ENCODE measurements at regions not wholly inside any gene's neighbourhood (a gene's known extent, or its start where the extent isn't known, plus 50 kb on each side); places are given as distances from the start of the nearest gene placed in this dataset.
A peak's percentile ranks its signal among the peaks of the same experiment; 100 is the strongest.
"Not testable (repeated sequence)": the region's sequence is repeated elsewhere in the genome, so short reads cannot be mapped to it uniquely, and the experiment has no call there.

DNA sequence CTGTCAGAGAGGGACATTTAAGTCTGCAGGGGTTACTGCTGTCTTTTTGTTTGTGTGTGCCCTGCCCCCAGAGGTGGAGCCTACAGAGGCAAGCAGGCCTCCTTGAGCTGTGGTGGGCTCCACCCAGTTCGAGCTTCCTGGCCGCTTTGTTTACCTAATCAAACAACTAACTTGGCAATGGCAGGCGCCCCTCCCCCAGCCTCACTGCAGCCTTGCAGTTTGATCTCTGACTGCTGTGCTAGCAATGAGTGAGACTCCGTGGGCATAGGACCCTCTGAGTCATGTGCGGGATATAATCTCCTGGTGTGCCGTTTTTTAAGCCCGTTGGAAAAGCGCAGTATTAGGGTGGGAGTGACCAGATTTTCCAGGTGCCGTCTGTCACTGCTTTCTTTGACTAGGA is 216.8 kb upstream of the CDKN2B start:
- not testable (repeated sequence) for DNase-seq

DNA sequence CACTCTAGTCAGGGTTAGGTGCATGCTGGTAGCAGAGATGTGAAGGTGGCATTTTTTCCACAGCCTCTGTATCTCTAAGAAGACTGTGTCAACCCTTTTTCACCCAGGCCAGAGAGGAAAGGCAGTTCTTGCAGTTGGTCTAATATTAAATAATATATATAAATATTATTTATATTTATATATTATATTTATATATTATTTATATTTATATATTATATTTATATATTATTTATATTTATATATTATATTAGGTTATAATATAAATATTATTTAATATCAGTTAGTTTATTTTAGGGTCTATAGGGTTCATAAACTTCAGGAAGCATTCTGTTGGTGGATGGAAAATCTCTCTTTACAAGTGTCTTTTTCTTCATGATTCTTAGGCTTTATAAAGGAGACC is 218.6 kb upstream of the DMRTA1 start:
- no peak for DNase-seq

DNA sequence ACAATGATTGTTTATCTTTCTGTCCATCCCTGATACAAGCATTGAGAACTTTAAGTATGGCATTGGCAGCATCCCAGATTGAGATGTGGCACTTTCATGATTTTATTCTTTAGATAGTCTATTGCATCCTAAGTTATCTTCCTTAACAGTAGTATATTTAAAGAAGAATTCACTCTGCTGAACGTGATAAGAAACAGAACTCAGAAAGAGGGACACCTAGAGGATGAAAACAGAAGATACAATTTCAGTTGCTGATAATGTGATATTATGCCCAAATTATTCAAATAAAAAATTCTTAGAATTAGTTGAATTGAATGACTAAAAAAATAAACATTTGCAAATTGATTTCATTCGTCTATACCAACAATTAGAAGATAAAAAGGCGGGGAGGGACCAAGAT is 218.1 kb upstream of the DMRTA1 start:
- no peak for DNase-seq

DNA sequence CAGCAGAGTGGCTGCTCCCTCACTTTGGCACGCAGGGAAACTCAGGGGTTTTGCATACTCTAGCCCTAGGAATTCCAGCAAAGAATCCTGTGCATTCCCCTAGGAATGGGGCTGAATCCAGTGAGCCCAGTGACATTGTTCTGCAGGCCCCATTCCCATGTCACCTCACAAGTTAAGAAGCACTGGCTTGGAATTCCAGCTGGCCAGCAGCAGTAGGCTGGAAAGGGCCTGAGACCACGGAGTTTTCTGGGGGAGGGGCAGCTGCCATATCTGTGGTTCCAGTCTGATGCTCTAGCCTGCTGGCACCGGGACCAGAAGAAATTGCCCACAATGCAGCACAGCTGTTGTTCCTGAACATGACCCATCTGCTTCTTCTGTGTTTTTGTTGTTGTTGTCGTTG is 217.6 kb upstream of the DMRTA1 start:
- DNase-seq = no peak

DNA sequence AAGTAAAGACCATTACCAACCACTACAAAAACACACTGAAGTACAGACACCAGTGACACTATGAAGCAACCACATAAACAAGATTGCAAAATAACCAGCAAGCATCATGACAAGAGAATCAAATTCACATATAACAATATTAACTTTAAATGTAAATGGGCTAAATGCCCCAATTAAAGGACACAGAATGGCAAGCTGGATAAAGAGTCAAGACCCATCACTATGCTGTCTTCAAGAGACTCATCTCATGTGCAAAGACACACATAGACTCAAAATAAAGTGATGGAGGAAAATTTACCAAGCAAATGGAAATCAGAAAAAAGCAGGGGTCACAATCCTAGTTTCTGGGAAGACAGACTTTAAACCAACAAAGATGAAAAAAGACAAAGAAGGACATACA is 215.3 kb upstream of the DMRTA1 start:
- not testable (repeated sequence) for DNase-seq

DNA sequence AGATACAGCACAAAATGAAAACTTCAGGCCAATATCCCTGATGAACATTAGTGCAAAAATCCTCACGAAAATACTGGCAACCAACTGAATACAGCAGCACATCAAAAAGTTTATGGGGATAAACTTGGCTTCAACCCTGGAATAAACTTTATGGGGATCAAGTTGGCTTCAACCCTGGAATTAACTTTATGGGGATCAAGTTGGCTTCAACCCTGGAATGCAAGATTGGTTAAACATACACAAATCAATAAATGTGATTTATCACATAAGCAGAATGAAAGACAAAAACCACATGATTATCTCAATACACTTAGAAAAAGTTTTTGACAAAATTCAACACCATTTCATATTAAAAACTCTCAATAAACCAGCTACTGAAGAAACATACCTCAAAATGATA is 213.7 kb upstream of the DMRTA1 start:
- DNase-seq = no peak

DNA sequence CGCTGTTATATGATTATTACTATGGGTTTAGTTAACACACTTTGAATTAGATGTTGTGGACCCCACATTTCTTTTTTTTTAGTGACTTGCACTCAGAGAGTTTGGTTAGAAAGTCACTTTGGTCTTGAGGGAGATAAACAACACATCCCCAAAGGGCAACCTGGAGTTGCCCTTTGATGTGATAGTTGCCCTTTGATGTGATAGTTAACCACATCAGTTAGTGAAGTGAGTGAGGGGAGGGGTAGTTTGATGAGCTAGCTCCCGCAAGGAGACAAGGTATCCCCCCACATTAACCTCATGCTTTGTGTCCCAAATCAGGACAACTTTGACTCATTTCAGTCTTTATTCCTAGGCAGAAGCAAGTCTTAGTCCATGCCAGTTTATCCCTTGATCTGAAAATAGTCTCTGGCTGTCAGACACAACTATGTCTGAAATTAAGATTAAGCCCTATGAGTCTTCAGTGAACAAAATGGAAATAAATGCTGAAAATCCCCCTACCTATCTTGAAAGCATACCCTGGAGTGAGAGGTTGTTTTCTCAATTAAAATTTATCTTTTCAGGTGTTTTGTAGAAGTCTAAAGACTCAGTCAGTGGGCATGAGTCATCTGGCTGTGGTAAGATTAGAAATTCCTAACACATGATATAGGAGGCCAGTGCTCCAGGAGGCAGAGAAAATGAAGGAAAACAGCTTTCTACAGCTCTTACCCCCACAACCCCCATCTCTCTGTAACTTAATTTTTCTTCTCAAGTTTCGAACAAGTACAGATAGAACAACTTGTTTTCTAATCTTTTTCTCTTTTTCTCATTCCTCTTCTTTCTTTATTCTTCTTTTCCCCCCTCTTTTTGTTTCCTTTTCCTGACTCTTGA is 208.9 kb upstream of the DMRTA1 start:
- no peak for DNase-seq

DNA sequence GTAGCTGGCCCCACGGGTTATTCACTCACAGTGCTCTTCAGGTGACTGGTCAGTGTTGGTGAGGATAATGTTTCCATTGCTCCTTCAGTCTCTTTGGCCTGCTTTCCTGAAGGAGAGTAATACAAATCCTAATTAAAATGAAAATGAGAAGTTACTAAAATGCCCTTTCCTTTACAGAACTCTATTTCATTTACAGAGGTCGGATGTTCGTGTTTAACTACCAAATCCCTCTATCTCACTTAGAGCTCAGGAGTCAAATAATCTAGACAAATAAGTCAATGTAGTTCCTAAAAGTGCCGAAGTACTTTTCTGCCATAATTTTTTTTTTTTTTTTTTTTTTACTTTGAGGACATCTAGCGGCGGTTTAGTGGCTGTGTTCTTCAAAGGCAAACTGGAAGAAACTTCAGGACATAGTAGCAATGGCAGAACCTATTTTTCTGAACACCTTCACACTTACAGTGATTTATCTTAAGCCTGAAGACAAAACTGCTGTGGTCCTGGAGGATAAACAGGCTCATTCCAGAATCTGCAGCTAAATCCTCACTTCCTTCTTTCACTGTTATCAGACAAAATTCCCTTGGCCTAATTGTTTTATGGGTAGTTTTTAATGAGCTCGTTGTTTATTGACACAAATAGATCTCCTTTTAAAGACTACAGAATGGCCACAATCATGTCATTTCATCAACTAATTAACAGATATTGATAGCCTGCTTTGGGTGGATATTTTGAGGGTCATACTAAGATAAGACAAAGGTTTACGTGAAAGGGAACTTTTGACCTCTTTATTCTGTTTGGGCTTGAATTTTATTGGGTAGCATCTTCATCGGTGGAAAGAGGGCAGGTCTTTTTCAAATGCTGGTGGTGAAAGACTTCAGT is 207.6 kb upstream of the DMRTA1 start:
- no peak for DNase-seq

DNA sequence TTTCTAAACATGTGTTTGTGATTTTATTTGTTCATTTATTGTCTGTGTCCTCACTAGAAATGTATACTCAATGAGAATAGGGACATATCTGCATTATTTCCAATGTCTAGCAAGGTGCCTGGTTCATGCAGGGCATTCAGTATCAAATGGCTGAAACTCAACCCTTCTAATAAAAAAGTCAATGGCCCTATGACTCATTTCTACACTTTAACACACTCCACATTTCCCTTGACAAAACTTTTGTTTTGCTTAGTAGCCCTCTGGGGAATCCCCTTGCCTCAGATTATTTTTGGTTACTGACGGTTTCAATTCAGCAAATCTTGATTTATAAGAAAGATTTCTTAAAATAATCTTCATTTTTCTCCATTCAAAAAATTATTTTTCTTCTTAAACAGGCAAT is 206.0 kb upstream of the DMRTA1 start:
- DNase-seq = peak; percentile 21

DNA sequence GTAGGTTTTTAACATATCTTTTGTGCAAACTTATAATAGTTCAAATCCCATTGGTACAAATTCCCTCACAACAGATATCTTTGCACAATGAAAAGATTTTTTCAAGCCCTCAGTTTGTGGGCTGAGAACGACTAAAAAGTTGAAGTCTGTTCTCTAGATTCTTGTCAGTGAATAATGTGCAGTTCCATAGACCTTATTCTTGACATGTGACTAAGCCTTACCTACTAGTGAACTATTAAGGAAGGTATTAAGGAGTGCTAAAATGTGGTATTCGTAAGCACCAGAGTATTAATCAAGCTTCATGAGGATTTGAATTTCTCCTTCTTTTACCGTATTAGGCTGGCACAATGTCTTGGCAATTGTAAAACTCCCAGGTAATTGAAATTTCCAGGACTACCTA is 205.6 kb upstream of the DMRTA1 start:
- no peak for DNase-seq

DNA sequence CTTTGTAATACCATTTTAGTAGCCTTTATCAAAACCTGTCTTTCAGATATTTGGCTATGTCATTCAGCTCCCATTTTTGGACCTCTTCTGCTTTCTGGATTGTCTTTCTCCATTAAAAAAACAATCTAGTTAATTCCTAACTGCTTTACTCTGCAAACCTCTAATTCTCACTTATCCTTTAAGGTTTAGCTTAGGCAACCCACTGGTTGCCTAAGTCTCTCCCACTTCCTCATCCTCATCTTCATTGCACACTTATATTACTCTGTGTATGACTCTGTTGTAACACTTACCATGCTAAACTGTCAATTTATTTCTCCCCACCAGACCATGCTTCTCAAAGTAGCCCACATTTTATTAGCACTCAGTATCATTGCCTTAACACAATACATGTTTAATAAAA is 205.0 kb upstream of the DMRTA1 start:
- DNase-seq = no peak

DNA sequence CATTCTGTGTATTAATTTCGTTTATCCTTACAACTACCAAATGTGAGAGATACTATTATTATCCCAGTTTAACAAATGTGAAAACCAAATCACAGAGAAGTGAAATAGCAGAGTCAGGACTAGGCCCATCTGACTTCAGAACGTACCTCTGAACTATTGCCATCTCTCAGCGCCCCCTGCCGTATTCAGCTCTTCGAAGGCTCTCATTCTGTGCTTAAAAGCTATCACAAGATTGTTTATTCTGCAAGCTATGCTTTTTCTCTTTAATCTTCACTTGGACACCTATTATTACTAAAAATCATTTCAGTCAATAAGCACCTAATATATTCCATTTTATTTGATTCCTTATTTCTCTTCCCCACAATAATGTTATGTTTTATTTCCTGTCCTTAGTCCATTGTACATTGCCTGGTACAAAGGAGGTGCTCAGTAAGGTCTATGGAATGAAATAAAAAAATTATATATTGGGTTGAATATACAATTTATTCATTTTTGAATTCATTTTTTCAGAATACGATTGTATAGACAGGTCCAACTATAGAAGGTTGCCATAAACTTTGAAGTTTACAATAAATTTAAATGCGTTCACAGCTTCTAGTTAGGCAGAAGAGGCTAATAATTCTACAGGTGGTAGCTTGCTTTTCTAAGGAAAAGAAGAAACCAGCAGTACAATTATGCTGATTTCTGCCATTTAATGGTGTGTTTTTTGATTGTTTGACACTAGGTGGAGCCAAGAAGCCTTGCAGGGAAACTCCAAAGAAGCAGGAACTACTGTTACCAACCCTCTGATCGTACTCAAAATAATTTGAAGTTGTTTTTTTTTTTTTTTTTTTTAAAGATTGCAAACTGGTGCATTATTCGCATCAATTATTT is 202.2 kb upstream of the DMRTA1 start:
- DNase-seq = peak; percentile 28

DNA sequence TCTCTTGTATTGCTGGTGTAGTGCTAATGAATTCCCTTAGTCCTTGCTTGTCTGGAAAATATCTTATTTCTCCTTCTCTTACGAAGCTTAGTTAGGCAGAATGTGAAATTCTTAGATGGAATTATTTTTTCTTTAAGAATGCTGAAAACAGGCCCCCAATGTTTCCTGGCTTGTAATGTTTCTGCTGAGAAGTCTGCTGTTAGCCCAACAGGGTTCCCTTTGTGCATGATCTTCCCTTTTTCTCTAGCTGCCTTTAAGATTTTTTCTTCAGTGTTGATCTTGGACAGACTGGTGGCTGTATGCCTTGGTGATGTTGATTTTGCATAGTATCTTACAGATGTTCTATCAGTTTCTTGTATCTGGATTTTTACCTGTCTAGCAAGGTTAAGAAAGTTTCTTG is 191.3 kb upstream of the DMRTA1 start:
- DNase-seq = no peak

DNA sequence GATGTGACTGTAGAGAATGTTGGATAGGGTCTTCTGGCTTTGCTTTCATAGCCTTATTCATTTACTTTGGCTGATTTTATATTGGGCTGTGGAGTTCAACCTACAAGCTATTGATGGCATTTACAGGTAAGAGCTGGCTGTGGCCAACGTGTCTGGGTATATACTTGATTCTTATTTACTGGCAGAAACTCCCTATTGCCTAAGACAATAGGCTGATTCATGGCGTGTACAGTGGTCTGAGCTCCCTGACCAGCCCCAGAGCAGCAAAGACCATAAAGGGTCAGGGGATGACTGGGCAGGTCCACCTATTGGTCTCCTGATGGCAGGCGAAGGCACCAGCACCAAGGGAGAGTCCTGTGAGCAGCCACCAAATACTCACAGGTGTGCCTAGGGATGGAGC is 190.2 kb upstream of the DMRTA1 start:
- DNase-seq = no peak

DNA sequence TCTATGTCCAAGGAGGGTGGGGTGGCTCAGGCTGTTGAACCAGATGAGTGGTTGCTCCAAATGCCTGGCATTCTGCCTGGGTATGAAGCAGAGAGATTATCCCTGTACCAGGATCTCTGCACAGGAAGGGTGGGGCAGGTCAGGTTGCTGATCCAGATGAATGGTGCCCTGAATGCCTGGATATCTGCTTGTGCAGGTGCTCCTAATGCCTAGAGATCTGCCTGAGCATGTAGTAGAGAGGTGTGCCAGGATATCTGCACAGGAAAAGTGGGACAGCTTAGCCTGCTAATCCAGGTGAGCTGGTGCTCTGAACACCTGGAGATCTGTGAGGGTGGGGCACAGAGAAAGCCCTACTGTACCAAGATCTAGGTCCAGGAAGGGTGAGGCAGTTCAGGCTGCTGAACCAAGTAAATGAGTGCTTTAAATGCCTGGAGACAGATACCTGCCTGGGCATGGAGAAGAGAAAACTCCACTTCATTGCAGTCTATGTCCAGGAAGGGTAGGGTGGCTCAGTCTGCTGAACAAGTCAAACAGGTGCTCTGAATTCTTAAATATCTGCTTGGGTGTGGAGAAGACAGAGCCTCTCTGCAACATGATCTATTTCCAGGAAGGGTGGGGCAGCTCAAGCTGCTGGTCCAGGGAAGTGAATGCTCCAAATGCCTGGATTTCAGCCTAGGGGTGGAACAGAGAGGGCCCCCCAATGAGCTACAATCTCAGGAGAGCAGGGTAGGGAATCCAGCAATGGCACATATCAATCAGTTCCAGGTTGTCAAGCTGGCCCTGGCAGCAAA is 189.4 kb upstream of the DMRTA1 start:
- DNase-seq = no peak

DNA sequence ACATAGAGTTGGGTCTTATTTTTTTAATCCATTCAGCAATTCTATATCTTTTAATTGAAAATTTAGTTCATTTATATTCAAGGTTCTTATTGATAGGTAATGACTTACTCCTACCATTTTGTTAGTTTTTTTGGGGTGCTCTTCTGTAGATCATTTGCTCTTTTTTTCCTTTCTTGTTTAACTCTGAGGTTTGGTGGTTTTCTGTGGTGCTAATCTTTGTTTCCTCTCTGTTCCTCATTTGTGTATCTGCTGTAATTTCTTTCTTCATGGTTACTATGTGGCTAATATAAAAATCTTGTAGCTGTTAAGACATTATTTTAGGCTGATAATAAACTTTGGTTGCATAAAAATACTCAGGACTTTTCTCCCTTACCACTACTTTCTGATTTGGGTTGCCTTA is 181.6 kb upstream of the DMRTA1 start:
- DNase-seq = no peak

DNA sequence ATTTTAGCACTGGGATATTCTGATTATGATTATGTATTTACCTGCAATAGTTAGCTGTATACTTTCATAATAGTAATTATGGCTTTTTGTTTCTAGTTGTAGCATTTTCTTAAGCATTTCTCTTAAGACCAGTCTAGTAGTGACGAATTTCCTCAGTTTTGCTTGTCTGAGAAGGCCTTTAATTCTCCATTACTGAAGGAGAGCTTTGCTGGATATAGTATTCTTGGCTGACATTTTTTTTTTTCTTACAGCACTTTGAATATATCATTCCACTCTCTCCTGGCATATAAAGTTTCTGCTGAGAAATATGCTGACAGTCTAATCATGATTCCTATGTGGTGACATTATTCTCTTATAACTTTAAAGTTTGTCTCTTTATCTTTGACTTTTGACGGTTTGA is 181.1 kb upstream of the DMRTA1 start:
- DNase-seq = no peak

DNA sequence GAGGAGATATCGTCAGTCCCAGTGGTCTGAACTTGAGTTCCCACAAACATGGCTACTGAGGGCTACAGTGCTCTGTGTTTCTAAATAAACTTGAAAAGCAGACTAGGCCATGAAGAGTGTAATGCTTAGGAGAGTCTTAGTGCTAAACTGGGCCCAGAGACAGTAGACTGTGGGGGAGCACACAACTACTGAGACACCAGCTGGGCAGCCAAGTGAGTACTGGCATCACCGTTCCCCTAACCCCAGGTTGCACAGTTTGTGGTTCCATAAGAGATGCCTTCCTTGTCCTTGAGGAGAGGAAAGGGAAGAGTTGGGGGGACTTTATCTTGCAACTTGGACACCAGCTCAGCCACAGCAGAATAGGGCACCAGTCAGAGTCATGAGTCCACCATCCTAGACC is 172.1 kb upstream of the DMRTA1 start:
- DNase-seq = no peak

DNA sequence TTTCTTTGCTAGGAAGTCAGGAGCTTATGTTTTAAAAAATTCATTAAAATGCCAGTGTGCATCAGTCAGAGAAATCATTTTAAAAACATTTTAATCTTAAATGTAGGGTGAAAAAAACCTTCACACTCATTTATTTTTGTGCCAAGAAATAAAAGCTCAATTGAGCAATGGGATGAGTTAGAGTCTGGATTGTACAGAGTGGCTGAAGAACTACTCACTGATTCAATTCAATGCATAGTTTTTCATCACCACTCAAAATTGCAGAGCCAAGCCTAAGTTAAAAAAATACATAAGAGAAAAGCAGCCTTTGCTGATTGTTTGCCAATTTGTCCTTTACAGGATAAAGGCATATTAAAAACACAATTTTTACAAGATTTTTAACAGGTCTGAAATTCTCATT is 168.2 kb upstream of the DMRTA1 start:
- no peak for DNase-seq

DNA sequence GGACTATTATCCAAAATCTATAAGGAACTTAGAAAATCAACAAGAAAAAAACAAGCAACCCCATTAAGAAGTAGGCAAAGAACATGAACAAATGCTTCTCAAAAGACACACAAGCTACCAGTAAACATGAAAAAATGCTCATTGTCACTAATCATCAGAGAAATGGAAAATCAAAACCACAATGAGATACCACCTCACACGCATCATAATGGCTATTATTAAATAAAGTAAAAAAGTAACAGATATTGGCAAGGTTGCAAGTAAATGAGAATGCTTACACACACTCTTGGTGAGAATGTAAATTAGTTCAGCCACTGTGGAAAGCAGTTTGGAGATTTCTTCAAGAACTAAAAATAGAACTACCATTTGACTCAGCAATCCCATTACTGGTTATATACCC is 167.0 kb upstream of the DMRTA1 start:
- DNase-seq = no peak

DNA sequence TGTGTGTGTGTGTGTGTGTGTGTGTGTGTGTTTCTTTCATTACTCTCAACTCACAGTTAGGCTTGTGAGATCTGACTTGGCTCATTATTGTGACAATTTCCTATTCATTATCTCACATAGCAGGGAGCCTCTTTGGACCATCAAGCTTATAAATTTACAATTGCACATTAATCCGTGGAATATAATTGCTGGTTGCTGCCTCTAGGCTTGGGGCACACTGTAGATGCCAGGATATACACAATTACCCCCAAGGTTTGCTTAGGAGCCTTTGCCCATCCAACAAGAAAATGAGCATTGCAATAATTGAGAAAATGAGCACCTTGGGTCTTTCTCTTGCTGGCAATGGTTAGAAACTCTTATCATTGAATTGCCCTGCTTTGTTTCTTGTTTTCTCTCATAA is 161.6 kb upstream of the DMRTA1 start:
- no peak for DNase-seq

DNA sequence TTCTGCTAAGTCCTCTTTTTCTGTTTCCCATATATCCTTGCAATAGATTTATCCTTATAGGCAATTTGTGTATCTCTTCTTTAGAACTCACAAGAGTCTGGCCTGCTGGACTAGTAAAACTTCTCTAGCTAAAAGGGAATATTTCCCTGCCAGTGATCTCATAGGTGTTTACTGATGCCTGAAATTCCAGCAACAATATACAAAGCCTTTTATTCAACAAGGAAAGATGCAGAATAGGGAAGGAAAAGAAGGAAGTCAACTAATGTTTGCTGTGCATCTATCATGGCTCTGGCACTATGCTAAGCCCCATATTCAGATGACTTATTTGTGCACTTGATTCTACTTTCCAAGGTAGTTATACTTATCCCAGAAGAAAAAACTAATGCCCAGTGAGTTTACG is 160.0 kb upstream of the DMRTA1 start:
- no peak for DNase-seq
